Loucy (cell line): ENCODE measurements at regions not wholly inside any gene's neighbourhood (a gene's known extent, or its start where the extent isn't known, plus 50 kb on each side); places are given as distances from the start of the nearest gene placed in this dataset.

Experiments
- H2AFZ ChIP-seq: fragments of 200-600 bp; sonication (generic); 2 replicates; pipeline ENCODE4 v1.6.0; 2016; ENCODE audit warnings: antibody characterized with exemption, mild to moderate bottlenecking, low read length, moderate library complexity
- H3F3A ChIP-seq: fragments of 200-600 bp; 2 replicates; pipeline ENCODE4 v1.6.0; 2016; ENCODE audit warnings: antibody characterized with exemption, low read depth, mild to moderate bottlenecking
- H3K27me3 ChIP-seq: fragments of 200-600 bp; sonication (generic); 2 replicates; pipeline ENCODE4 v1.6.1; 2014; ENCODE audit warnings: low read length, mild to moderate bottlenecking; ENCODE audit not compliant: insufficient read depth, poor library complexity, severe bottlenecking
- H3K36me3 ChIP-seq: fragments of 200-600 bp; sonication (generic); 2 replicates; pipeline ENCODE4 v1.6.1; 2016; ENCODE audit warnings: low read length; ENCODE audit not compliant: insufficient read depth
- H3K4me1 ChIP-seq: fragments of 200-600 bp; sonication (generic); 2 replicates; pipeline ENCODE4 v1.5.1; 2014; ENCODE audit warnings: low read length, mild to moderate bottlenecking; ENCODE audit not compliant: insufficient read depth, poor library complexity, severe bottlenecking
- H3K4me2 ChIP-seq: fragments of 200-600 bp; sonication (generic); 2 replicates; pipeline ENCODE4 v1.6.0; 2014; ENCODE audit warnings: antibody characterized with exemption, low read length, low read depth, mild to moderate bottlenecking; ENCODE audit not compliant: poor library complexity, severe bottlenecking
- H3K4me3 ChIP-seq: fragments of 200-600 bp; sonication (generic); 2 replicates; pipeline ENCODE4 v1.5.1; 2014; ENCODE audit warnings: low read length, mild to moderate bottlenecking, mixed read lengths; ENCODE audit not compliant: poor library complexity, severe bottlenecking
- H3K79me2 ChIP-seq: fragments of 200-600 bp; sonication (generic); 2 replicates; pipeline ENCODE4 v1.6.1; 2014; ENCODE audit warnings: low read length; ENCODE audit not compliant: insufficient read depth
- H3K9ac ChIP-seq: fragments of 200-600 bp; sonication (generic); 2 replicates; pipeline ENCODE4 v1.6.0; 2014; ENCODE audit warnings: mild to moderate bottlenecking, low read depth, low read length, moderate library complexity; ENCODE audit not compliant: poor library complexity, severe bottlenecking
- H3K9me2 ChIP-seq: fragments of 200-600 bp; sonication (generic); replicated peaks from 2 replicates; pipeline ENCODE4 v1.6.1; 2016; ENCODE audit warnings: low read depth, low read length, mixed read lengths
- H3K9me3 ChIP-seq: fragments of 200-600 bp; sonication (generic); 2 replicates; pipeline ENCODE4 v1.6.1; 2014; ENCODE audit warnings: mild to moderate bottlenecking, antibody characterized with exemption, low read length, low read depth; ENCODE audit not compliant: insufficient read depth
- H4K20me1 ChIP-seq: fragments of 200-600 bp; sonication (generic); 2 replicates; pipeline ENCODE4 v1.6.0; 2014; ENCODE audit warnings: antibody characterized with exemption, low read length, mild to moderate bottlenecking; ENCODE audit not compliant: insufficient read depth, poor library complexity, severe bottlenecking
- CTCF ChIP-seq: fragments of 200-600 bp; sonication (generic); conservative IDR thresholded peaks from 2 replicates; pipeline ENCODE4 v1.5.1; 2014; ENCODE audit warnings: mild to moderate bottlenecking, antibody characterized with exemption, low read length
- EZH2phosphoT487 ChIP-seq: fragments of 200-600 bp; IDR thresholded peaks from 2 replicates; pipeline ENCODE4 v1.6.1; 2018; ENCODE audit warnings: antibody characterized with exemption, mild to moderate bottlenecking, moderate library complexity, borderline replicate concordance

- no peaks in the 10 kb centered on the region for H3K79me2 ChIP-seq
- no peaks in the 10 kb centered on the region for H3K36me3 ChIP-seq
- H4K20me1 ChIP-seq: no peaks in the 10 kb centered on the region
- H3K4me3 ChIP-seq: no peak overlapping the region
- H3K9me2 ChIP-seq: no peaks in the 10 kb centered on the region
- no peaks in the 10 kb centered on the region for H3F3A ChIP-seq
- no peaks in the 10 kb centered on the region for H3K9me3 ChIP-seq
- H3K4me2 ChIP-seq: no peak overlapping the region
- TF ChIP-seq CTCF (no peak), EZH2phosphoT487 (no peak)
- H3K9ac ChIP-seq: no peak overlapping the region
- H2AFZ ChIP-seq: no peak overlapping the region
- H3K27me3 ChIP-seq: no peaks in the 10 kb centered on the region
- H3K4me1 ChIP-seq: no peaks in the 10 kb centered on the region
These were observed 976.3 kb upstream of the RAG2 start for GRCh38 chr11:37574361-37574760.

GRCh38 chr11:37572491-37573171 lies 974.6 kb upstream of the RAG2 start:
- no peaks in the 10 kb centered on the region for H3K9me2 ChIP-seq
- H3K9me3 ChIP-seq: no peaks in the 10 kb centered on the region
- no peaks in the 10 kb centered on the region for H3K79me2 ChIP-seq
- H3K36me3 ChIP-seq: no peaks in the 10 kb centered on the region
- H3F3A ChIP-seq: no peaks in the 10 kb centered on the region
- H2AFZ ChIP-seq: no peak overlapping the region
- TF ChIP-seq CTCF (no peak), EZH2phosphoT487 (no peak)
- no peak overlapping the region for H3K4me2 ChIP-seq
- no peaks in the 10 kb centered on the region for H3K27me3 ChIP-seq
- H3K4me1 ChIP-seq: no peaks in the 10 kb centered on the region
- H3K4me3 ChIP-seq: no peak overlapping the region
- H4K20me1 ChIP-seq: no peaks in the 10 kb centered on the region
- no peak overlapping the region for H3K9ac ChIP-seq

GRCh38 chr11:37571246-37571645 lies 973.2 kb upstream of the RAG2 start:
- H3K79me2 ChIP-seq: no peaks in the 10 kb centered on the region
- H3K4me3 ChIP-seq: no peak overlapping the region
- H2AFZ ChIP-seq: no peak overlapping the region
- no peaks in the 10 kb centered on the region for H3K27me3 ChIP-seq
- H3K9me2 ChIP-seq: no peaks in the 10 kb centered on the region
- no peaks in the 10 kb centered on the region for H3K36me3 ChIP-seq
- no peak overlapping the region for H3K9ac ChIP-seq
- no peaks in the 10 kb centered on the region for H3K4me1 ChIP-seq
- no peak overlapping the region for H3K4me2 ChIP-seq
- no peak for TF ChIP-seq EZH2phosphoT487
- no peak for TF ChIP-seq CTCF
- no peaks in the 10 kb centered on the region for H4K20me1 ChIP-seq
- H3F3A ChIP-seq: no peaks in the 10 kb centered on the region
- no peaks in the 10 kb centered on the region for H3K9me3 ChIP-seq
